Psoas muscle (tissue), 7 donors: ENCODE measurements at regions not wholly inside any gene's neighbourhood (a gene's known extent, or its start where the extent isn't known, plus 50 kb on each side); places are given as distances from the start of the nearest gene placed in this dataset.

Source experiments
- ATAC-seq, 4 donors: fragments of 200-7000 bp; cut with Tn5 transposase; one replicate each; pipeline ENCODE4 v1.9.1; 2020; ENCODE audit warnings: moderate library complexity in 3 of 4, mild to moderate bottlenecking in 2 of 4
- DNase-seq, 2 donors: peaks; one replicate each; pipeline ENCODE4 v3.0.0-alpha.2; 2020
- H3K27ac ChIP-seq: fragments of 200-600 bp; one replicate; pipeline ENCODE4 v1.8.0; 2022
- H3K27me3 ChIP-seq, 3 donors: fragments of 200-600 bp in 1 of 3; one replicate each; pipeline versions ENCODE4 v1.6.1 to v1.8.0; 2013 to 2022; ENCODE audit warnings: low read length in 2 of 3, mild to moderate bottlenecking in 2 of 3, moderate library complexity in 1 of 3; ENCODE audit not compliant: insufficient read depth in 3 of 3
- H3K36me3 ChIP-seq, 2 donors: fragments of 200-600 bp in 1 of 2; one replicate each; pipeline versions ENCODE4 v1.6.1 to v1.8.0; 2013 to 2022; ENCODE audit warnings: low read depth in 1 of 2, mild to moderate bottlenecking in 1 of 2, moderate library complexity in 1 of 2; ENCODE audit not compliant: insufficient read depth in 1 of 2
- H3K4me1 ChIP-seq: fragments of 200-600 bp; one replicate; pipeline ENCODE4 v1.8.0; 2022
- H3K4me3 ChIP-seq: fragments of 200-600 bp; one replicate; pipeline ENCODE4 v1.8.0; 2022; ENCODE audit warnings: mild to moderate bottlenecking
- H3K9me3 ChIP-seq: fragments of 200-600 bp; one replicate; pipeline ENCODE4 v1.8.0; 2022
- CTCF ChIP-seq: fragments of 200-600 bp; IDR thresholded peaks from one replicate; pipeline ENCODE4 v1.8.0; 2022; ENCODE audit warnings: antibody characterized with exemption
- WGBS, 3 donors: extraction: QIAGEN DNeasy Blood & Tissue Kit; methylation state at CpG; one replicate each; pipeline versions ENCODE4 v1.1.6 to v1.1.7; 2013; 5-methylcytosine and 5-hydroxymethylcytosine counted together
- intact Hi-C, 2 donors: fragments of 100-400 bp; cut with DNase I; formaldehyde crosslinking; loops; one replicate each; pipeline versions ENCODE4 v1.11.0 to v1.14.2; 2022
- donor health status: healthy with polysubstance abuse.
- donor health status: DM: no; HTN: no; CAD: no; lungs with moderate emphysema.
- donor health status: Bipolar disorder and iron deficiency.
- donor health status: healthy.
- donor health status: DM: yes; HTN: yes; CAD: no.
- donor health status: DM: no; HTN: no; CAD: no.
- donor health status: DM: yes; HTN: yes; CAD: no.

- no peaks in the 10 kb centered on the region for H3K9me3 ChIP-seq
- intact Hi-C loops, result no loop called here
- H3K27me3 ChIP-seq, result peaks cover 0 to 4% (median 2%) of the 10 kb centered on the region in 3 donors
- no peaks in the 10 kb centered on the region for H3K4me1 ChIP-seq
- no peak overlapping the region for H3K4me3 ChIP-seq
- no peak for ATAC-seq
- 65 to 69% (median 69%) methylated on average over 5 of the region's 5 CpGs for WGBS, 3 donors
- no peak overlapping the region for H3K27ac ChIP-seq
- DNase-seq, result no peak
- H3K36me3 ChIP-seq, result no peaks in the 10 kb centered on the region
- TF ChIP-seq CTCF, result no peak
These were observed 71.9 kb downstream of the FOXB1 start for GRCh38 chr15:60076045-60076444.

DNA sequence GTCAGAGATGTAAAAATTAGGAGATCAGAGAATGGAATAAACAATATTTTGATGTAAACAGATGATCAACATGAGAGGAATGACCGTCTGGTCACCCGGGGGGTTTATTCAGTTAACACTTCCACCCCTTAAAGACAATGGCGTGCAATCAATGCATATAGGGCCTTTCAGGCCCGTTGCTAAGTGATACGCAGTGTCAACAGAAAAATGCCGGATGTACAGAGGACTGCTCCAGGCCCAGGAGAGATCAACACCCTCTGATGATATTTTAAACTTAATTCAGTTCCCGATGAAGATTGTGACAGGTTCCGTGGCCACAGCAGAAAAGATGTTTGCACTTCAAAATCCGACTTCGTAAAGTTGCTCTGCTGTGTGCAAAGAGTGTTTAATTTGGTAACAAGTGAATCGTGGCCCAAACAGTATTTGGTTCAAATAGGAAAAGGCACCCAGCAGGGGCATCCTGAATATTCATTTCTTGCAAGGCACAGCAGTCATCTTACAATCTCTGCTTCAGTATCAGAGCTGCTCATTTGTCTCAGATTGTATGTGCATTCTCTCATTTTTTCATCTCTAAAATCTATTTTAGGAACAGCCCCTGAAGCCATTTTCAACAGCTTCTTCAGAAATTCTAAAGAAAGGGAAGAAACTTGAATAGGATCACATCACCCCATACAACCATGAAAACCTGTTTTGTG is 72.6 kb downstream of the FOXB1 start:
- Histone ChIP-seq H3K9me3 (no peaks in the 10 kb centered on the region), H3K36me3 (no peaks in the 10 kb centered on the region), H3K27ac (no peak overlapping the region), H3K4me3 (no peak overlapping the region), H3K4me1 (no peaks in the 10 kb centered on the region), H3K27me3 (peaks cover 0 to 4% (median 2%) of the 10 kb centered on the region in 3 donors)
- DNase-seq, result no peak
- TF ChIP-seq CTCF, result no peak
- ATAC-seq, result no peak
- WGBS, 3 donors, result 47 to 58% (median 50%) methylated on average over 11 of the region's 11 CpGs
- intact Hi-C loops, result no loop called here

GRCh38 chr15:60077581-60078359 is 73.7 kb downstream of the FOXB1 start:
- WGBS, 3 donors, result 58 to 63% (median 59%) methylated on average over 11 of the region's 11 CpGs

DNA sequence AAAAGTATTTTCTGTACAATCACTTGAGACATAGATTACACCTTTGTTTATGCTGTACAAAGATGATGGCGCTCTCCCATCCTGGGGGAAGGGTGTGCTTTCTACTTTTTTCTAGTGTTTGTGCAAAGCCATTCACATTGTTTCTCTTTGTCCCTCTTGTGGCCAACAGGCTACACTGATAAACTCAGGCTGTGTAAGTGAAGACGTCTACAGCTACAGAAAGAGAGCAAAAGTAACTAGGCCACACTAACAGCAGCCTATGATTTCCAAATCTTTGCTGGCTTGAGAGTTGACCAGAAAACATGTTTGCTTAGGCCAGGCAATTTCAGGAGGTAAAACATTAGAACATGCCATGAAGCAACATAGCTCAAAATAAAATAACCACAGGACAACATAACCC is 75.1 kb downstream of the FOXB1 start:
- Histone ChIP-seq H3K36me3 (no peaks in the 10 kb centered on the region), H3K4me3 (no peak overlapping the region), H3K27me3 (peaks cover 0 to 5% (median 2%) of the 10 kb centered on the region in 3 donors), H3K9me3 (no peaks in the 10 kb centered on the region), H3K27ac (no peak overlapping the region), H3K4me1 (no peaks in the 10 kb centered on the region)
- DNase-seq (no peak), ATAC-seq (no peak)
- 77 to 83% (median 77%) methylated on average over 2 of the region's 2 CpGs for WGBS, 3 donors
- intact Hi-C loops, result no loop called here
- no peak for TF ChIP-seq CTCF

More at GRCh38 chr15:60077581-60078359, 73.7 kb downstream of the FOXB1 start:
- no peaks in the 10 kb centered on the region for H3K4me1 ChIP-seq
- intact Hi-C loops, result no loop called here
- no peaks in the 10 kb centered on the region for H3K36me3 ChIP-seq
- peaks cover 0 to 6% (median 2%) of the 10 kb centered on the region in 3 donors for H3K27me3 ChIP-seq
- no peaks in the 10 kb centered on the region for H3K9me3 ChIP-seq
- H3K4me3 ChIP-seq, result no peak overlapping the region
- no peak for TF ChIP-seq CTCF
- ATAC-seq (no peak), DNase-seq (no peak)
- no peak overlapping the region for H3K27ac ChIP-seq
